H54 (cell line): ENCODE measurements at regions not wholly inside any gene's neighbourhood (a gene's known extent, or its start where the extent isn't known, plus 50 kb on each side); places are given as distances from the start of the nearest gene placed in this dataset.

Source experiments
- DNase-seq: peaks from one replicate; pipeline ENCODE4 v3.0.0; 2011; ENCODE audit warnings: low spot score, mixed read lengths; ENCODE audit not compliant: insufficient read length
- FAIRE-seq: peaks from 3 replicates; lab custom pipeline; 2011; peaks lifted over from hg19 to GRCh38; lab: Jason Lieb, UNC
- POLR2A ChIP-seq: IDR thresholded peaks from 2 replicates; pipeline ENCODE4 v1.6.1; 2011; ENCODE audit warnings: low read depth, mild to moderate bottlenecking, low read length

GRCh38 chr15:62450061-62450460 lies 285.0 kb upstream of the C2CD4B start:
- DNase-seq (no peak), FAIRE-seq (no peak)
- TF ChIP-seq POLR2A: no peak

- no peak for DNase-seq
- no peak for TF ChIP-seq POLR2A
- FAIRE-seq: no peak
Measured at GRCh38 chr15:62452026-62452425, 286.9 kb upstream of the C2CD4B start.

- TF ChIP-seq POLR2A: no peak
- DNase-seq: no peak
- FAIRE-seq: no peak
Measured at GRCh38 chr15:62452667-62453066, 287.6 kb upstream of the C2CD4B start.

GRCh38 chr15:62453375-62453774 lies 288.3 kb upstream of the C2CD4B start:
- no peak for TF ChIP-seq POLR2A
- FAIRE-seq (no peak), DNase-seq (no peak)

- no peak for FAIRE-seq
- no peak for DNase-seq
- no peak for TF ChIP-seq POLR2A
Measured at GRCh38 chr15:62453981-62454380, 288.9 kb upstream of the C2CD4B start.

- TF ChIP-seq POLR2A: no peak
Measured at GRCh38 chr15:62454567-62455172, 289.6 kb upstream of the C2CD4B start.

GRCh38 chr15:62455441-62455921 lies 290.4 kb upstream of the C2CD4B start:
- no peak for TF ChIP-seq POLR2A
- DNase-seq: peak; percentile 35
- no peak for FAIRE-seq

More at GRCh38 chr15:62454567-62455172, 289.6 kb upstream of the C2CD4B start:
- DNase-seq (no peak), FAIRE-seq (no peak)

- DNase-seq (no peak), FAIRE-seq (no peak)
- no peak for TF ChIP-seq POLR2A
Measured at GRCh38 chr15:62456011-62456920, 291.2 kb upstream of the C2CD4B start.

- no peak for DNase-seq
- no peak for TF ChIP-seq POLR2A
- FAIRE-seq: no peak
Measured at GRCh38 chr15:62457100-62457499, 292.0 kb upstream of the C2CD4B start.

GRCh38 chr15:62459875-62460274 lies 294.8 kb upstream of the C2CD4B start:
- no peak for TF ChIP-seq POLR2A
- no peak for FAIRE-seq

GRCh38 chr15:62462268-62462667 lies 297.2 kb upstream of the C2CD4B start:
- no peak for TF ChIP-seq POLR2A
- FAIRE-seq: no peak
- DNase-seq: no peak

More at GRCh38 chr15:62459875-62460274, 294.8 kb upstream of the C2CD4B start:
- no peak for DNase-seq

- FAIRE-seq: no peak
- no peak for DNase-seq
- TF ChIP-seq POLR2A: no peak
Measured at GRCh38 chr15:62462721-62463120, 297.6 kb upstream of the C2CD4B start.

- TF ChIP-seq POLR2A: no peak
- FAIRE-seq: no peak
- DNase-seq: peak; percentile 33
Measured at GRCh38 chr15:62464705-62465104, 299.6 kb upstream of the C2CD4B start.

- DNase-seq: no peak
- FAIRE-seq: no peak
- TF ChIP-seq POLR2A: no peak
Measured at GRCh38 chr15:62465173-62465572, 300.1 kb upstream of the C2CD4B start.
